HG02885 (cell line): ENCODE measurements at regions not wholly inside any gene's neighbourhood (a gene's known extent, or its start where the extent isn't known, plus 50 kb on each side); places are given as distances from the start of the nearest gene placed in this dataset.

Source experiments
- ATAC-seq: cut with Tn5 transposase; IDR thresholded peaks from one replicate; pipeline ENCODE4 v1.9.1; 2021; ENCODE audit warnings: mild to moderate bottlenecking; ENCODE audit not compliant: unreplicated experiment, poor library complexity

DNA sequence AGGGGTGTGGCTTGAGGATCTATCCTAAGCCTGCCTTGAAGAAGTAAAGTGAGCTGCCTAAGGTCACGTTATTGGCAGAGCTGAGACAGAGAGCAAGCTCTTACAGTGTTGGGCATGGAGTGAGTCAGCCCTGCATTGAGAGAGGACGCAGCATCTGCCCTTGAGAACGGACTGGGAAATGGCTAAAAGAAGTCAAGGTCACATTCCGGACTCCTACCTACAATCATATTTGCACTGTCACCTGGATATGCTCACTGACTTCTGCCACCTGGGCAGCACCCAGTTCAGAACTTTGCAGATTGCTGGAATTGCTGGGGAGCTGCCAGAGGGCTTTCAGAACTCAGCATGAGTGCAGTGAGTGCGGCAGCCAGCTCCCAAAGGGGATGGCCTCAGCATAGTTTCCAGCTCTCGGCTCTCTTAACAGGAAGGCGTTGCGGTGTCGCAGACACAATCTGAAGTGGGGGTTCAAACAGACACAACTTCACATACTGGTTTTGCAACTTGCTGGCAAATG lies 199.3 kb upstream of the SGK1 start:
- ATAC-seq: no peak

DNA sequence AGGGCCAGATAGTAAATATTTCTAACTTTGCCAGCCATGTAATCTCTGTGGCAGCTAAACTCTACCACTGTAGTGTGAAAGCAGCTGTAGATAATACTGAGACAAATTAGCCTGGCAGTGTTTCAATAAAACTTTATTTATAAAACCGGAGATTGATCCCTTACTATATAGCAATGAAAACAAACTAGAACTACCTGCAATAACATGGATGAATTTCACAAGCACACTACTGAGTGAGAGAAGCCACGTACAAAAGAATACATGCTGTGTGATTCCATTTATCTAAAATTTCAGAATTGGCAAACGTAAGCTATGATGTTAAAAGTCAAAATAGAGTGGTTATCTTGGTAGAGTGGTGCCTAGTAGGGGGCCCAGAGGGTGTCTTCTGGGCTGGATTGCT lies 198.7 kb upstream of the SGK1 start:
- ATAC-seq: no peak

DNA sequence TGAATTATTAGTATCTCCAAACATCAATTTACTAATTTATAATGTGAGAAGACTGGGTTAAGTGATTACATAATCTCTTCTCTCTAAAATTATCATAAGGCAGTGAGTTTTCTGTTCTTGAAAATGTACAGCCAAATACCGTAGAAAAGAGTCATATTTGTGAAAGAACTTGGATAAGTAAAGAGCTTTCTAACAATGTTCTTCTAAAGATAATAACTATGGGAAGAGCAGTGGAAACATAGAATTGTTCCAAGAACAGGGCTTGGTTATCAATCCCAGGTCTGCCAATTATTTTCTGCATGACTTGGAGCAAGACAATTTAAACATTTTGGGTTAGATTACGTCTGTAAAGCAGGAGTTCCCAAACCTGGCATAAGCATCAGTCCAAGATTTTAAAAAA lies 198.1 kb upstream of the SGK1 start:
- ATAC-seq: no peak

DNA sequence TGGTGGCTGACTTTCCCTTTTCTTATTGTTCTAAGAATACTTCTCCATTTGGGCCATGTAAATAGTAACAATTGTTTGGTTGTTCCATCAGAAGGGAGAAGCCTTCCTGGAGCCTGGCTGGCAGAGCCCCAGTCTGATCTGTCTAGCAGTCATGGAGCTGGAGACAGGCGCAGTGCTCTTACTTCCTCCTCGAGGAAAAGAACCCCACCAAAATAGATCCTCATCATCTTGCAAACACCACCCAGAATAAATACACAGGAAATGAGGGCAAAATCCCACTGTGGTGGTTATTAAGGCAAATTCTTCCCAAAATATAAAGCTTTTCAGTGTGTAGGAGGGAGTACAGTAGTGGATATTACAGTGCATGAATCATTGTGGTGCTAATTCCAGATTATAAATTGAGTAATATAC lies 195.1 kb upstream of the SGK1 start:
- ATAC-seq: no peak

GRCh38 chr6:134511984-134512683 lies 194.2 kb upstream of the SGK1 start:
- ATAC-seq: no peak

GRCh38 chr6:134510920-134511319 lies 193.0 kb upstream of the SGK1 start:
- no peak for ATAC-seq

- no peak for ATAC-seq
These were observed 192.2 kb upstream of the SGK1 start for GRCh38 chr6:134510142-134510541.

DNA sequence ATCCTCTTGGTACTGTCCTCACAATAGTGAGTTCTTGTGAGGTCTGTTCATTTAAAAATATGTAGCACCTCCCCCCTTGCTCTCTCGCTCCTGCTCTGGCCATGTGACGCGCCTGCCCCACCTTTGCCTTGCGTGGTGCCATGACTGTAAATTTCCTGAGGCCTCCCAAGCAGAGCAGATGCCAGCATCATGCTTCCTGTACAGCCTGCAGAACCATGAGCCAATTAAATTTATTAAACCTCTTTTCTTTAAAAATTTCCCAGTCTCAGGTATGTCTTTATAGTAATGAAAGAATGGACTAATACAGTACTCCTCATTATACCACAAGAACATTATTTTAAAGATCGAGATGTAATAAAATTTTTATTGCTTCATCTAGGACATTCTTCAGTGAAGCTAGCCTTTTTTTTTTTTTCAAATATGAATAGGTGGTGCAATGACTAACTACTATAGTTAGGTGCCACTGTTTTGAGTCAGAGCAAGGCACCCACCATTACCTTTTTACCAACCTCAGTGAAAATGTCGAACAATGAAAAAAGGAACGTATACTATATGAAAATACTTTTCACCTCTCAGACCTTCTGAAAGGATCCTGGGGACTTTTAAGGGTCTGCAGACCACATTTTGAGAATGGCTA lies 191.1 kb upstream of the SGK1 start:
- no peak for ATAC-seq

GRCh38 chr6:134506162-134506561 lies 188.2 kb upstream of the SGK1 start:
- no peak for ATAC-seq

GRCh38 chr6:134503585-134504281 lies 185.8 kb upstream of the SGK1 start:
- no peak for ATAC-seq

GRCh38 chr6:134502614-134503549 lies 185.0 kb upstream of the SGK1 start:
- no peak for ATAC-seq

DNA sequence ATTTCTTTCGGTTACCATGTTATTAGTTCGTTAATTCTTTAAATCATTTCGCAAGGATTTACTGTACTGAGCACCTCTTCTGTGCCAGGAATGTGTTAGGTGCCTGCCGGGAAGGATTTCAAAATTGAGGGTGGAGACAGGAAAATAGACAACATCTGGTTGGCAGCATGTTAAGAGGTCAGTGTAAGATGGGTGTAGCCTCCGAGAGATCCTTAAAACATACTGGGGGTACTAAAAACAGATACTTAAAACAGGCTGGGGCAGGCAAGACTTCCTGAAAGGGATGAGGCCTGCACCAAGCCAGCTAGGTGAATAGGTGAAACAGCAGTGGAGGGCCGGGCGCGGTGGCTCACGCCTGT lies 178.0 kb upstream of the SGK1 start:
- ATAC-seq: no peak

DNA sequence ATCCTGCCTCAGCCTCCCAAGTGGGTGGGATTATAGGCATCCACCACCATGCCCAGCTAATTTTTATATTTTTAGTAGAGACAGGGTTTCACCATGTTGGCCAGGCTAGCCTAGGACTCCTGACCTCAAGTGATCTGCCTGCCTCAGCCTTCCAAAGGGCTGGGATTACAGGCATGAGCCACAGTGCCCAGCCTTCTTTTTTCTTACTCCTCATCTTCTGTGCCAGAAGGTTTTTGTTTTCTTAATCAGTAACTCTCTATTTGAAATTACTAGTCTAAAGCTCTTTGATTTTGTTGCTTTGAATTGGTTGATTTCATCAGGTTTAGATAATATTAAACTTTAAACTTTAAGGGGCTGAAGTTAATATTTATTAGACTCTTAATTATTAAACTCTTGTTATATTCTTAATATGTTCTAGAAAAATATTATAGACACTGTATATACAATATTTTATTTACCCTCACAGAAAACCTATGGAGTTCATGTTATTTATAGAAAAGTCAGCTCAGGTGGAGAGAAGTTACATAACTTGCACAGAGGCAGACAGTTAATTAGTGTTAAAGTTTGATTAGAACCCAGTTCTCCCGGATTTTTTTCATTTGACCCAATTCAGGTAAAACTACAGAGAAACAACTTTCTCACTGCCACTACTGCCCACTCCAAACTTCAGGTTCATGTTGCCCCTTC lies 177.4 kb upstream of the SGK1 start:
- ATAC-seq: no peak

- ATAC-seq: no peak
These were observed 175.9 kb upstream of the SGK1 start for GRCh38 chr6:134493789-134494188.

DNA sequence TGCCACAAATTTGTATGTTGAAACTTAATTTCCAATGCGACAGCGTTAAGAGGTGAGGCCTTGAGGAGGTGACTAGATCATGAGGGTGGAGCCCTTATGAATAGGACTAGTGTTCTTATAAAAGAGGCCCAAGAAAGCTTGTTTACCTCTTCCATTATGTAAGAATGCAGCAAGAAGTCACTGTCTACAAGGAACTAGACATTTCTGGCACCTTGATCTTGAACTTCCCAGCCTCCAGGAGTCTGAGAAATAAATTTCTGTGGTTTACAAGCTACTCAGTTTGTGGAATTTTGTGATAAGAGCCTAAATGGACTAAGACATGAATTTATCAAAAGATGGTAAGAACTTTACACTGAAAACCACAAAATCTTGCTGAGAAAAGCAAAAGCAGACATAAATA lies 173.6 kb upstream of the SGK1 start:
- no peak for ATAC-seq

GRCh38 chr6:134482593-134483270 lies 164.8 kb upstream of the SGK1 start:
- ATAC-seq: no peak

DNA sequence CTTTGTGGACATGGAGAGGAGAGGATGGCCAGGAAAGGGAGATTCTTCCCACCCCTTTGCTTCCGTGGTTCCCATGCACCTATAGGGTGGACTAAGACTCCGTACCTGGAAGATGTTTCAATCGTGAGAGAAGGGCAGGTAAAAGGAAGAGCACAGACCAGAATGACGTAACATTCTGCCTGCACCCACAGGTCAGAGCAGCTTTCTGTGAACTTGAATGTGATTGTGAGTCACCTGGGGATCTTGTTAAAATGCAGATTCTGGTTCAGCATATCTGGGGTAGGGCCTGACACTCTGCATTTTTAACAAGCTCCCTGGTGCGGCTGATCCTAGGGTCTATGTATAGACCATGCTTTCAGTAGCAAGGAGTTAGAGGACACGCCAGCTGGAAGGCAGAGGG lies 164.1 kb upstream of the SGK1 start:
- ATAC-seq: no peak

- ATAC-seq: no peak
These were observed 162.7 kb upstream of the SGK1 start for GRCh38 chr6:134480593-134480992.

DNA sequence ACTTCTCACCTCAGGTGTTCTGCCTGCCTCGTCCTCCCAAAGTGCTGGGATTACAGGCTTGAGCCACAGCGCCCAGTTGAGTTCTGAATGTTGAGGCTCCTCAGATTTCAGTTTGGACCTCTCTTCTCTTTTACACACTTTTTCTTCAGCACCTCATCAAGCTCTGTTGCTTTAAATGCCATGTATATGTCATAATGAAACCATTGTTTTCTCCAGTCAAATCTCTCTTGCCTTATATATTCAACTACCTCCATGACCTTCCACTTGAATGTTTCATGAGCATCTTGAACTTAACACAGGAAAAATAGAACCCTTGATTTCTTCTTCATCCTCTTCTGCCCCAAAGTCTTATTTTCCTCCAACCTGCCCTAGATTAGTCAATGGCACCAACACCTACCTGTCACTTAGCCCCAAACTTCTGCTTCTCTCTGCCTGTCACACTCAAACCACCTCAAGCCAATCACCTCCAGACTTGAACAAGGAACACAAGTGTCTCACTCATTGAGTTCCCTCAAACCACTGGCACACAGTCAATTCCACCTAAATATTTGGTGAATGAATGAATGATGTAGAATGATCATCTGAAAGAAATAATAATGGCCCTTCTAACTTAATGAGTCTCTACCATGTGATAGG lies 161.0 kb upstream of the SGK1 start:
- no peak for ATAC-seq
